Liver (tissue), 8 donors: ENCODE measurements at regions not wholly inside any gene's neighbourhood (a gene's known extent, or its start where the extent isn't known, plus 50 kb on each side); places are given as distances from the start of the nearest gene placed in this dataset.

Source experiments
- DNase-seq: peaks from one replicate; pipeline ENCODE4 v3.0.0-alpha.2; 2017; ENCODE audit warnings: low spot score
- H3K27ac ChIP-seq, 2 donors: one replicate each; pipeline ENCODE4 v1.7.0; 2013; ENCODE audit warnings: inconsistent platforms in 2 of 2, low read length in 2 of 2, control low read depth in 1 of 2, low read depth in 1 of 2, mild to moderate bottlenecking in 1 of 2
- H3K27me3 ChIP-seq, 4 donors: one replicate each; pipeline versions ENCODE4 v1.6.1 to v1.7.0; 2013; ENCODE audit warnings: low read length in 3 of 4, inconsistent platforms in 1 of 4, mild to moderate bottlenecking in 1 of 4, moderate library complexity in 1 of 4; ENCODE audit not compliant: control insufficient read depth in 4 of 4, insufficient read depth in 4 of 4
- H3K36me3 ChIP-seq, 4 donors: one replicate each; pipeline versions ENCODE4 v1.6.1 to v1.7.0; 2013; ENCODE audit warnings: low read length in 3 of 4, mild to moderate bottlenecking in 3 of 4, low read depth in 1 of 4, moderate library complexity in 1 of 4; ENCODE audit not compliant: control insufficient read depth in 4 of 4, insufficient read depth in 3 of 4
- H3K4me1 ChIP-seq, 4 donors: one replicate each; pipeline versions ENCODE4 v1.6.1 to v1.7.0; 2013; ENCODE audit warnings: low read length in 3 of 4, mild to moderate bottlenecking in 3 of 4, moderate library complexity in 1 of 4; ENCODE audit not compliant: control insufficient read depth in 4 of 4, insufficient read depth in 4 of 4
- H3K4me3 ChIP-seq, 3 donors: one replicate each; pipeline versions ENCODE4 v1.6.1 to v1.7.0; 2013; ENCODE audit warnings: low read length in 3 of 3, control low read depth in 1 of 3, low read depth in 1 of 3, mild to moderate bottlenecking in 1 of 3
- H3K9ac ChIP-seq, 2 donors: one replicate each; pipeline ENCODE4 v1.7.0; 2013; ENCODE audit warnings: low read length in 2 of 2, mild to moderate bottlenecking in 2 of 2, moderate library complexity in 2 of 2, control low read depth in 1 of 2, low read depth in 1 of 2
- H3K9me3 ChIP-seq, 4 donors: one replicate each; pipeline versions ENCODE4 v1.6.1 to v1.7.0; 2013; ENCODE audit warnings: low read length in 3 of 4; ENCODE audit not compliant: control insufficient read depth in 4 of 4
- CTCF ChIP-seq: fragments of 150-350 bp; IDR thresholded peaks from 2 replicates; pipeline ENCODE4 v1.5.1; 2017; ENCODE audit warnings: improper control_type of control experiment, low read depth, low read length; ENCODE audit not compliant: missing input control
- EGR1 ChIP-seq, 2 donors: IDR thresholded peaks; 2 replicates each; pipeline ENCODE4 v1.6.1; 2016 to 2018; ENCODE audit warnings: antibody characterized with exemption in 2 of 2, low read depth in 2 of 2
- FOXA2 ChIP-seq: IDR thresholded peaks from 2 replicates; pipeline ENCODE4 v1.6.1; 2016; ENCODE audit warnings: antibody characterized with exemption
- GABPA ChIP-seq, 2 donors: IDR thresholded peaks in 1 of 2; conservative IDR thresholded peaks in 1 of 2; 2 replicates each; pipeline ENCODE4 v1.6.1; 2016; ENCODE audit warnings: antibody characterized with exemption in 2 of 2, mild to moderate bottlenecking in 1 of 2, moderate library complexity in 1 of 2
- HNF4A ChIP-seq, 2 donors: conservative IDR thresholded peaks; 2 replicates each; pipeline ENCODE4 v1.6.1; 2016; ENCODE audit warnings: antibody characterized with exemption in 2 of 2, mild to moderate bottlenecking in 2 of 2
- HNF4G ChIP-seq: IDR thresholded peaks from 2 replicates; pipeline ENCODE4 v1.6.1; 2016; ENCODE audit warnings: antibody characterized with exemption
- JUND ChIP-seq, 2 donors: IDR thresholded peaks; 2 replicates each; pipeline ENCODE4 v1.6.1; 2016; ENCODE audit warnings: antibody characterized with exemption in 2 of 2
- MAX ChIP-seq: IDR thresholded peaks from 2 replicates; pipeline ENCODE4 v1.6.1; 2016; ENCODE audit warnings: antibody characterized with exemption
- RAD21 ChIP-seq, 2 donors: IDR thresholded peaks; 2 replicates each; pipeline ENCODE4 v1.6.1; 2016; ENCODE audit warnings: antibody characterized with exemption in 2 of 2, mild to moderate bottlenecking in 2 of 2
- REST ChIP-seq: IDR thresholded peaks from 2 replicates; pipeline ENCODE4 v1.6.1; 2016; ENCODE audit warnings: antibody characterized with exemption, mild to moderate bottlenecking
- RXRA ChIP-seq, 2 donors: IDR thresholded peaks; 2 replicates each; pipeline ENCODE4 v1.6.1; 2017 to 2018; ENCODE audit warnings: antibody characterized with exemption in 2 of 2, mild to moderate bottlenecking in 1 of 2
- TAF1 ChIP-seq: conservative IDR thresholded peaks from 2 replicates; pipeline ENCODE4 v1.6.1; 2016; ENCODE audit warnings: antibody characterized with exemption, mild to moderate bottlenecking
- YY1 ChIP-seq: IDR thresholded peaks from 2 replicates; pipeline ENCODE4 v1.6.1; 2016; ENCODE audit warnings: antibody characterized with exemption, mild to moderate bottlenecking
- ZBTB33 ChIP-seq: IDR thresholded peaks from 2 replicates; pipeline ENCODE4 v1.6.1; 2016; ENCODE audit warnings: antibody characterized with exemption
- WGBS: extraction: QIAGEN DNeasy Blood & Tissue Kit; methylation state at CpG from one replicate; pipeline ENCODE4 v1.1.7; 2013; 5-methylcytosine and 5-hydroxymethylcytosine counted together
- donor health status: healthy.
- donor health status: healthy.
- donor health status: healthy.
- donor health status: healthy.
- donor health status: healthy.

GRCh38 chr21:22754746-22755145, 1756.5 kb downstream of the NCAM2 start:
- H3K9ac ChIP-seq = no peak overlapping the region
- H3K27ac ChIP-seq = no peak overlapping the region
- no peak for DNase-seq
- no peak overlapping the region for H3K4me3 ChIP-seq
- no peaks in the 10 kb centered on the region for H3K4me1 ChIP-seq
- no peaks in the 10 kb centered on the region for H3K36me3 ChIP-seq
- no peaks in the 10 kb centered on the region for H3K27me3 ChIP-seq
- 80% methylated on average over 1 of the region's 1 CpG for WGBS
- no peaks in the 10 kb centered on the region for H3K9me3 ChIP-seq
- TF ChIP-seq RXRA (IDR thresholded peaks at IDR 0.05) = no peak
- TF ChIP-seq REST = no peak
- TF ChIP-seq HNF4A (conservative IDR thresholded peaks at IDR 0.05) = no peak
- no peak for TF ChIP-seq HNF4G
- TF ChIP-seq MAX = no peak
- no peak for TF ChIP-seq FOXA2
- TF ChIP-seq RAD21 (IDR thresholded peaks at IDR 0.05) = no peak
- TF ChIP-seq EGR1 (IDR thresholded peaks at IDR 0.05; ENCODE audit: low read depth in 2 of 2) = no peak
- no peak for TF ChIP-seq JUND (IDR thresholded peaks at IDR 0.05)
- TF ChIP-seq CTCF = no peak

GRCh38 chr21:22758478-22758877, 1760.3 kb downstream of the NCAM2 start:
- DNase-seq = no peak
- H3K27ac ChIP-seq = no peak overlapping the region
- no peak overlapping the region for H3K9ac ChIP-seq
- TF ChIP-seq TAF1 = no peak
- no peak for TF ChIP-seq MAX
- no peak for TF ChIP-seq HNF4G
- TF ChIP-seq FOXA2 = no peak
- TF ChIP-seq EGR1 (IDR thresholded peaks at IDR 0.05; ENCODE audit: low read depth in 2 of 2) = no peak
- no peak for TF ChIP-seq YY1
- TF ChIP-seq REST = no peak
- TF ChIP-seq GABPA (IDR thresholded peaks at IDR 0.05 in 1 of 2, conservative IDR thresholded peaks at IDR 0.05 in 1 of 2) = no peak
- no peak for TF ChIP-seq ZBTB33
- TF ChIP-seq RXRA (IDR thresholded peaks at IDR 0.05) = no peak
- TF ChIP-seq CTCF = no peak
- TF ChIP-seq RAD21 (IDR thresholded peaks at IDR 0.05) = no peak
- H3K9me3 ChIP-seq = no peaks in the 10 kb centered on the region
- H3K27me3 ChIP-seq = no peaks in the 10 kb centered on the region
- H3K36me3 ChIP-seq = no peaks in the 10 kb centered on the region
- no peak overlapping the region for H3K4me3 ChIP-seq
- H3K4me1 ChIP-seq = peaks cover 0 to under 1% (median 0%) of the 10 kb centered on the region in 4 donors
- 85% methylated on average over 1 of the region's 1 CpG for WGBS
